ENCODE measurements at regions not wholly inside any gene's neighbourhood (a gene's known extent, or its start where the extent isn't known, plus 50 kb on each side); places are given as distances from the start of the nearest gene placed in this dataset.
A peak's percentile ranks its signal among the peaks of the same experiment; 100 is the strongest.
"Not testable (repeated sequence)": the region's sequence is repeated elsewhere in the genome, so short reads cannot be mapped to it uniquely, and the experiment has no call there.

- no peak for ATAC-seq
- DNase-seq: no peak
Observed at GRCh38 chr1:197985351-197985750, 68.2 kb downstream of the LHX9 start.

GRCh38 chr1:197986817-197987216 is 69.6 kb downstream of the LHX9 start:
- no peak for DNase-seq

GRCh38 chr1:197987294-197987693 is 70.1 kb downstream of the LHX9 start:
- ATAC-seq (no peak), DNase-seq (no peak)

More at GRCh38 chr1:197986817-197987216, 69.6 kb downstream of the LHX9 start:
- no peak for ATAC-seq

DNA sequence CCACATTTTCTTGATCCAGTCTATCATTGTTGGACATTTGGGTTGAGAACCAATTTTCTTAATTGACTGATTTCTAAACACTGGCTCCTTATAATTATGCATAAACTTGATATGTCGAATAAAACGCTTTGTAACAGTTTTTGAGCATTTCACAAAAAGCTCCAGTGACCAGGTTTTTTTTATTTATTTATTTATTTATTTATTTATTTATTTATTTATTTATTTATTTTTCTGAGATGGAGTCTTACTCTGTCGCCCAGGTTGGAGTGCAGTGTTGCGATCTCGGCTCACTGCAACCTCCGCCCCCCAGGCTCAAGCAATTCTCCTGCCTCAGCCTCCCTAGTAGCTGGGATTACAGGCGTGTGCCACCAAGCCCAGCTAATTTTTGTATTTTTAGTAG is 71.4 kb downstream of the LHX9 start:
- not testable (repeated sequence) for ATAC-seq, DNase-seq

- ATAC-seq (no peak), DNase-seq (no peak)
Observed at GRCh38 chr1:197989058-197989457, 71.9 kb downstream of the LHX9 start.

DNA sequence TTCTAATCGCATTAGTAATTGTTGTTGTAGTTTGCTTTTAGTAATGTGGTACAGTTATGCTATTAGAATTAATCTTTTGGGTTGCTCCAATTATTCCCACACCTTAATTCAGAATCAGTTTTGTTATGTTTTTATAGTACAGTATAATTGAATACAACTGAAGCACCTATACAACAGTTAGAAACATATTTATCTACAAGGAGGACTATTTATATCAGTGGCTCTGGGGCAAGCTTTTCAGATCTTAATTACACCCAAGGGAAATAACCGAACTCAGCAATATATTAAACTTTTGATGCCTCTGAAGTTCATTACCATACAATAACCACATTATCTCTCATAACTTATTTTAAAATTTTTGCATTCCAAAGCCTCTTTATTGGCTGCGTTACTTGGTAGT is 74.4 kb downstream of the LHX9 start:
- DNase-seq: no peak
- ATAC-seq: no peak

DNA sequence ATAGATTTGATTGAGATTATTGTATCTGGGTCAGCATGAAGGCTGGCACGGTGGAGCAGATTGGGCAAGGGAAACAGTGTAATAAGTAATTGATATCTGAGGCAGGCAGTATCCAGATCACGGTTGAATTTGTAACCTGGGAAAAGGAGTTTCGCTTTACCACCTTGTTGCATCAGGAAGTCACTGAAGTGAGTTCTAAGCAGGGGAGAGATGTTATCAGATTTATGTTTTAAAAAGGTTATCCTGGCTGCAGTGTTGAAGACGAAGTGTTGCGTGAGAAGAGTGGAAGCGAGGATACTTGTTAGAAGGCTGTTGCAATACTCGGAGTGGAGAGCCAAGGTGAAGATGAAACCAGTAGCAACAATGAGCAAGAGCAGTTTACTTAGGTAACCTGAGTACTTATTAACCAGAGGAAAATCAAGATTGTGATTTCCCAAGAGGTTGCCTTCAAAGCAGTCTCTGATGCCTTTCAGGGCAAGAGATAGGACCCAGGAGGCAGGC is 77.8 kb downstream of the LHX9 start:
- ATAC-seq: no peak
- no peak for DNase-seq

DNA sequence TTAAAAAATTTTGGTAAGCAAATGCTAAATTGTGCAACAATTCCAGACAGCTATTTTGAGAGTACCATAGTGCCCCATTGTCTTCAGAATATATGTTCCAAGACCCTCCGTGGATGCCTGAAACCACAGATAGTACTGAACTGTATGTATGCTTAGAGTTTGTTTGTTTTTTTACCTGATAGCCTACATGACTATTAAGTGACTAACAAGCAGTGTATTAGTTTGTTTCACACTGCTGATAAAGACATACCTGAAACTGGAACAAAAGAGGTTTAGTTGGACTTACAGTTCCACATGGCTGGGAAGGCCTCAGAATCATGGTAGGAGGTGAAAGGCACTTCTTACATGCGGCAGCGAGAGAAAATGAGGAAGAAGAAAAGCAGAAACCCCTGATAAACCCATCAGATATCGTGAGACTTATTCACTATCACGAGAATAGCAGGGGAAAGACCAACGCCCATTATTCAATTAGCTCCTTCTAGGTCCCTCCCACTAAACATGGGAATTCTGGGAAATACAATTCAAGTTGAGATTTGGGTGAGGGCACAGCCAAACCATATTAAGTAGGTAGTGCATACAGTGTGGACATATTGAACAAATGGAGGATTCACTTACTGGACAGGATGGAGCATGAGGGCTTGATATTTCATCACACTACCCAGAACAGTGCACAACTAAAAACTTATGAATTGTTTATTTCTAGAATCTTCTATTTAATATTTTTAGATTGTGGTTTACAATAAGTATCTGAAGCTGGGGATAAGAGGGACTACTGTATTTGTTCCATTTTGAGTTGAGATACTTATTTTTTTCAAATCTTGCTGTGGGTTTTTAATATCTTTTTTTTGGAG is 78.5 kb downstream of the LHX9 start:
- DNase-seq: no peak
- no peak for ATAC-seq

DNA sequence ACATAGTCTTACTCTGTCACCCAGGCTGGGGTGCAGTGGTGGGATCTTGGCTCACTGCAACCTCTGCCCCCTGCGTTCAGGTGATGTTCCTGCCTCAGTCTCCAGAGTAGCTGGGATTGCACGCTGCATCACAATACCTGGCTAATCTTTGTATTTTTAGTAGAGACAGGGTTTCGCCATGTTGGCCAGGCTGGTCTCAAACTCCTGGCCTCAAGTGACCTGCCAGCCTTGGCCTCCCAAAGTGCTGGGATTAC is 79.0 kb downstream of the LHX9 start:
- DNase-seq, ATAC-seq: not testable (repeated sequence)

DNA sequence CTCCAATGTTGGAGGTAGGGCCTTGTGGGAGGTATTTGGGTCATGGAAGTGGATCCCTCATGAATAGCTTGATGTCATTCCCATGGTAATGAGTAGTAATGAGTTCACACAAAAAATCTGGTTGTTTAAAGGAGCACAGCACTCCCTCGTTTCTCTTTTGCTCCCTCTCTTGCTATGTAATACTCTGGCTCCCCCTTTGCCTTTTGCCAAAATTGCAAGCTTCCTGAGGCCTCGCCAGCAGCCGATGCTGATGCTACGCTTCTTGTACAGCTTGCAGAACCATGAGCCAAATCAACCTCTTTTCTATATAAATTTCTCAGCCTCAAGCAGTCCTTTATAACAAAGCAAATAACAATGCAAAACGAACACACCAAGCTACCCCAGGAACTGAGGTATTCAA is 80.9 kb downstream of the LHX9 start:
- DNase-seq (no peak), ATAC-seq (no peak)

DNA sequence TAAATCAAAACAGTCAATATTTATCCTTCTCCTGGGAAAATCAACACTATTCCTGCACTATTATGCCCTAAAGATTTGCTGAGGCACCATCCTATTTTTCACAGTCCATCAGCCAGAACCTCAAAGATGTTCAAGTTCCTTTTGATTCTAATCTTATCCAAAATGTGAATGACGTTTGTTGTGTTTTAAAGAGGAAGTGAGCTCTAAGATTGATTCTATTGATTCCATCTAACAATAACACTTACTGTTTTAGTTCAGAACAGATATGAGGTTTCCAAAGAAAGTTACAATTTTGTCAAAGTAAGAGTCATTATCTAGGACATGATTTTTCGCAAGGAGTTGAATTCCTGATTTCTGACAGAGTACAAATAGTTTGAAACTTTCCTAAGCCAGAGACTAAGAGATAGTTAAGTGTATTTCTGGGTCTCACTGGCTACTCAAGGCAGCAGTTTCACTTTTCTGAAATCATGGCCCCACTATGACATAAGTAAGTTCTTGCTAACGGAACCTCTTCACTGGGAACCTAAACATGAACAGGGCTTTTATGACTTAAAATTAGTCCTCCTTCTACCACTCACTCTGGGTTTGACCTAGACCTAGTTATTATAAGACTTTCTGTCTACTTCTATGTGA is 84.7 kb downstream of the LHX9 start:
- ATAC-seq (no peak), DNase-seq (no peak)

GRCh38 chr1:198003468-198003867 is 86.3 kb downstream of the LHX9 start:
- ATAC-seq (no peak), DNase-seq (no peak)

GRCh38 chr1:198007011-198007410 is 89.8 kb downstream of the LHX9 start:
- ATAC-seq: no peak
- no peak for DNase-seq

- DNase-seq (no peak), ATAC-seq (no peak)
Observed at GRCh38 chr1:198007687-198008607, 90.8 kb downstream of the LHX9 start.

- ATAC-seq (no peak), DNase-seq (no peak)
Observed at GRCh38 chr1:198014355-198014754, 97.2 kb downstream of the LHX9 start.

- DNase-seq: no peak
- no peak for ATAC-seq
Observed at GRCh38 chr1:198015309-198015708, 98.1 kb downstream of the LHX9 start.

DNA sequence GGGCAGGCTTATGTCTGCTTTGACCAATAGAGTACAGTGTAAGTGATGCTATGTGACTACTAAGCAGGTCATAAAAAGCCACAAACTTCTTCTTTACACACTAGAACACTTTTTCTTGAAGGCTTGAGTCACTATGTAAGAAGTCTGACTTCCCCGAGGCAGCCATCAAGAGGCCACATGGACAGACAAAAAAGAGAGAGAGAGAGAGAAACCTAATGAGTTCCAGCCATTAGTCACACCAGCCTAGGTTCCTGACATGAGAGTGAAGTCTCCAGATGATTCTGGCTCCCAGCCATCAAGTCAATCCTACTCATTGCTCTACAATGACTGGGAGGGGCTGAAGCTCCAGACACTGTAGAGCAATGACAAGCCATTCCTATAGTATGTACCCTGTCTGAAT is 101.4 kb downstream of the LHX9 start:
- peak; percentile 36 for ATAC-seq
- DNase-seq: no peak

DNA sequence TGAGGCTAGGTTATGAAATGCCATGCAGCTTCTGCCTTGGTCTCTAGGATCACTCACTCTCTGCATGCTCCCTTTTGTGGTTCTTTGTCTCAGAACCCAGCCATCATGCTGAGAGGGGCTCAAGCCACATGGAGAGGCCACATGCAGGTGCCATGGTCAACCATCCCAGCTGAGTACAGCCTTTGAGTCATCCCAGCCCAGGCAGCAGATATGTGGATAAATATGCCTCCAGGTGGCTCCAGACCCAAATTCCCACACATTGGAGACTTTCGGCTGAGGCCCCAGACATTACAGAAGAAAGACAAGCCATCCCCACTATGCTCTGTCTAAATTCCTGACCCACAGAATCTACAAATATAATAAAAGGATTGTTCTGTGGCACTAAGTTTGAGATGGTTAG is 102.0 kb downstream of the LHX9 start:
- ATAC-seq: no peak
- DNase-seq: no peak

- no peak for DNase-seq
- ATAC-seq: no peak
Observed at GRCh38 chr1:198024336-198024735, 107.2 kb downstream of the LHX9 start.

DNA sequence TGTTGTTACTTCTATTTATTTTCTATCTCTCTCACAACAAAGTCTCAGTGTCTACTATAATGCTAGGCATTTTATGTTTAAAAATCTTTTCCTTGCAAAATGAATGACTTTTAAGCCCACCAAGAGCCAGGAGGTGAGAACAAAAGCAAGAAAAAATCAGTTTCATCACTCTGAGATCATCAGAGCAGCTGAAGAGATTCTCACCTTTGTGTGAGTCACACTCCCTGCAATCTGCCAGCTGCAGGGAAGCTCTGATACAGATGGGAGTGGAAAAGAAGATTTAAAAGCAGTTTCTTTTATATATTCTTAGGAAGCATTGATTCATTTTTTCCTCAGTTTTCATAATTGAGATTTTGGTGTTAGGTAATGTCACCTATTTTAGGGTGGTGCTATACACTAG is 107.6 kb downstream of the LHX9 start:
- DNase-seq: no peak

GRCh38 chr1:198030682-198031081 is 113.5 kb downstream of the LHX9 start:
- DNase-seq (no peak), ATAC-seq (no peak)

More for the DNA sequence above, 107.6 kb downstream of the LHX9 start:
- ATAC-seq: peak; percentile 75

DNA sequence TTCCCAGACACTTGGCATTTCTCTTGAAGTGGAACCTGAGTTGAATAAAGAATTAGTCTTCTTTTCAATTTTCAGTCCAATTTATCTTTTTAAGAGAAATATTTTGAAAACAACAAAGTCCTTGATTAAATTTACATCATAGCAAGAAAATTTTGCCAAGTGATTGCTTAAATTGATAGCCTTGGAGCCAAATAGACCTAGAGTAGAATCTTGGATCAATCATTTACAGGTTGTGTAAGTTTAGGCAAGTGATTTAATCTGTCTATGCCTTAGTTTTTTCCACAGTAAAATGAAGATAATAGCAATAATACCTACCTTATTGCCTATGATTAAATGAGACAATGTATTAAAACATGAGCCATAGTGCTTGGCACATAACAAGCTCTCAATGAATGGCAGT is 113.9 kb downstream of the LHX9 start:
- ATAC-seq (no peak), DNase-seq (no peak)

- no peak for DNase-seq
- ATAC-seq: no peak
Observed at GRCh38 chr1:198032668-198033067, 115.5 kb downstream of the LHX9 start.

Measured in stimulated activated naive CD8-positive, alpha-beta T cell treated with anti-CD3 and anti-CD28 coated beads, Interleukin-15, Interleukin-2, amounts not matched to agents 100 U/mL and 50 U/mL, for 24 hours (primary cell).